HCT116 (cell line): ENCODE measurements at regions not wholly inside any gene's neighbourhood (a gene's known extent, or its start where the extent isn't known, plus 50 kb on each side); places are given as distances from the start of the nearest gene placed in this dataset.

Source experiments
- ATAC-seq: fragments of 200-7000 bp; cut with Tn5 transposase; 2 replicates; pipeline ENCODE4 v1.9.1; 2020; ENCODE audit warnings: mild to moderate bottlenecking, moderate library complexity
- BruUV-seq: library from RNA; stranded (reverse); fragments of 400-500 nt; replicated peaks from 2 replicates; lab custom pipeline; 2021; lab: Mats Ljungman, UMichigan
- CTCF ChIA-PET: fragments of 300-600 bp; sonication (Branson Sonifier 250); formaldehyde crosslinking; loops from one replicate; lab custom pipeline; 2021; ENCODE audit warnings: antibody characterized with exemption; lab: Charles Lee
- POLR2A ChIA-PET: fragments of 300-600, 350-600 bp; sonication (Branson Sonifier 250); formaldehyde crosslinking; loops from one replicate; lab custom pipeline; 2021; ENCODE audit warnings: antibody characterized with exemption; lab: Charles Lee
- RAD21 ChIA-PET, 2 experiments: fragments of 300-600 bp; sonication (Branson Sonifier 250); formaldehyde crosslinking; loops; one replicate each; lab custom pipeline; 2023; ENCODE audit warnings: low total read pairs in 2 of 2; ENCODE audit not compliant: uncharacterized antibody in 2 of 2, unreplicated experiment in 2 of 2, low non-redundant PET in 1 of 2; lab: Charles Lee
- DNase-seq: peaks from one replicate; pipeline ENCODE4 v3.0.0-alpha.2; 2010; ENCODE audit warnings: low read depth, low spot score
- H2AFZ ChIP-seq: fragments of 200-600 bp; shearing (Covaris generic), sonication (generic); 2 replicates; pipeline ENCODE4 v1.6.1; 2017; ENCODE audit warnings: low read depth, mixed run types, mixed read lengths, antibody characterized with exemption, low read length; ENCODE audit not compliant: poor library complexity, severe bottlenecking
- H3K27ac ChIP-seq: 2 replicates; pipeline ENCODE4 v1.5.1; 2012; ENCODE audit warnings: low read depth, low read length
- H3K27me3 ChIP-seq: fragments of 200-600 bp; sonication (generic); 2 replicates; pipeline ENCODE4 v1.6.1; 2016; ENCODE audit warnings: mixed run types, low read length, mixed read lengths; ENCODE audit not compliant: insufficient read depth
- H3K36me3 ChIP-seq, 2 experiments: fragments of 200-500 bp in 1 of 2; fragments of 200-600 bp in 1 of 2; sonication (Bioruptor generic) in 1 of 2; sonication (generic) in 1 of 2; 2 replicates each; pipeline versions ENCODE4 v1.5.1 to v1.6.1; 2014 to 2016; ENCODE audit warnings: low read length in 2 of 2, inconsistent platforms in 1 of 2, mixed read lengths in 1 of 2, mixed run types in 1 of 2; ENCODE audit not compliant: insufficient read depth in 2 of 2, control insufficient read depth in 1 of 2
- H3K4me1 ChIP-seq, 2 experiments: fragments of 200-600 bp in 1 of 2; sonication (generic) in 1 of 2; 2 replicates each; pipeline versions ENCODE4 v1.5.1 to v1.6.1; 2012 to 2017; ENCODE audit warnings: low read length in 2 of 2, inconsistent platforms in 1 of 2, mild to moderate bottlenecking in 1 of 2, mixed read lengths in 1 of 2, mixed run types in 1 of 2, moderate library complexity in 1 of 2; ENCODE audit not compliant: insufficient read depth in 2 of 2, control insufficient read depth in 1 of 2
- H3K4me2 ChIP-seq: fragments of 200-600 bp; sonication (generic); 2 replicates; pipeline ENCODE4 v1.6.1; 2017; ENCODE audit warnings: mixed run types, low read length, mixed read lengths
- H3K4me3 ChIP-seq, 2 experiments: fragments of 200-600 bp in 1 of 2; sonication (generic) in 1 of 2; replicated peaks in 1 of 2; 2 replicates each; pipeline ENCODE4 v1.5.1; 2011 to 2016; ENCODE audit warnings: low read length in 2 of 2, control low read depth in 1 of 2, low read depth in 1 of 2, mild to moderate bottlenecking in 1 of 2, mixed read lengths in 1 of 2, mixed run types in 1 of 2
- H3K79me2 ChIP-seq: fragments of 200-600 bp; sonication (generic); 2 replicates; pipeline ENCODE4 v1.6.1; 2017; ENCODE audit warnings: mild to moderate bottlenecking, mixed run types, low read length, moderate library complexity, mixed read lengths; ENCODE audit not compliant: insufficient read depth
- H3K9ac ChIP-seq: fragments of 200-600 bp; sonication (generic); 2 replicates; pipeline ENCODE4 v1.6.1; 2016; ENCODE audit warnings: low read length, mixed read lengths
- H3K9me2 ChIP-seq: fragments of 200-600 bp; sonication (generic), shearing (Covaris generic); 2 replicates; pipeline ENCODE4 v1.6.1; 2017; ENCODE audit warnings: mixed run types, mild to moderate bottlenecking, moderate library complexity; ENCODE audit not compliant: insufficient read depth
- H3K9me3 ChIP-seq, 2 experiments: fragments of 200-500 bp in 1 of 2; fragments of 200-600 bp in 1 of 2; sonication (Bioruptor generic) in 1 of 2; sonication (generic) in 1 of 2; 2 replicates each; pipeline ENCODE4 v1.6.1; 2014 to 2017; ENCODE audit warnings: low read length in 2 of 2, mixed read lengths in 2 of 2, inconsistent platforms in 1 of 2, low read depth in 1 of 2, mild to moderate bottlenecking in 1 of 2, mixed run types in 1 of 2, moderate library complexity in 1 of 2; ENCODE audit not compliant: control insufficient read depth in 1 of 2, insufficient read depth in 1 of 2
- H4K20me1 ChIP-seq: fragments of 200-600 bp; sonication (generic), shearing (Covaris generic); 2 replicates; pipeline ENCODE4 v1.6.1; 2017; ENCODE audit warnings: mixed run types, mild to moderate bottlenecking, moderate library complexity; ENCODE audit not compliant: insufficient read depth
- CBX3 ChIP-seq: IDR thresholded peaks from 2 replicates; pipeline ENCODE4 v1.6.1; 2012; ENCODE audit warnings: low read depth
- CEBPB ChIP-seq: IDR thresholded peaks from 2 replicates; pipeline ENCODE4 v1.6.1; 2012; ENCODE audit warnings: low read depth
- ELF1 ChIP-seq: IDR thresholded peaks from 2 replicates; pipeline ENCODE4 v1.6.1; 2012; ENCODE audit warnings: low read depth, borderline replicate concordance
- EZH2phosphoT487 ChIP-seq: fragments of 200-600 bp; IDR thresholded peaks from 2 replicates; pipeline ENCODE4 v1.6.1; 2018; ENCODE audit warnings: antibody characterized with exemption, borderline replicate concordance
- FOSL1 ChIP-seq: IDR thresholded peaks from 2 replicates; pipeline ENCODE4 v1.6.1; 2012; ENCODE audit warnings: low read depth
- JUND ChIP-seq: IDR thresholded peaks from 2 replicates; pipeline ENCODE4 v1.6.1; 2012
- MAX ChIP-seq: IDR thresholded peaks from 2 replicates; pipeline ENCODE4 v1.6.1; 2012
- POLR2AphosphoS5 ChIP-seq: IDR thresholded peaks from 2 replicates; pipeline ENCODE4 v1.6.1; 2011; ENCODE audit warnings: mild to moderate bottlenecking, low read depth, low read length, moderate library complexity
- RAD21 ChIP-seq: IDR thresholded peaks from 2 replicates; pipeline ENCODE4 v1.6.1; 2012; ENCODE audit warnings: low read depth, mild to moderate bottlenecking
- SIN3A ChIP-seq: IDR thresholded peaks from 2 replicates; pipeline ENCODE4 v1.6.1; 2012; ENCODE audit warnings: low read depth
- SP1 ChIP-seq: IDR thresholded peaks from 2 replicates; pipeline ENCODE4 v1.6.1; 2012; ENCODE audit warnings: low read depth
- SRF ChIP-seq: IDR thresholded peaks from 2 replicates; pipeline ENCODE4 v1.6.1; 2012; ENCODE audit warnings: low read depth
- TCF7L2 ChIP-seq: IDR thresholded peaks from 2 replicates; pipeline ENCODE4 v1.7.0; 2011; ENCODE audit warnings: borderline replicate concordance, inconsistent platforms; ENCODE audit not compliant: insufficient read depth, insufficient read length; ENCODE audit errors: extremely low read depth
- YY1 ChIP-seq: IDR thresholded peaks from 2 replicates; pipeline ENCODE4 v1.6.1; 2011; ENCODE audit warnings: low read length, low read depth, moderate library complexity, mild to moderate bottlenecking; ENCODE audit not compliant: insufficient replicate concordance; ENCODE audit errors: extremely low read depth
- ZBTB33 ChIP-seq: IDR thresholded peaks from 2 replicates; pipeline ENCODE4 v1.6.1; 2011; ENCODE audit warnings: mild to moderate bottlenecking, low read length, moderate library complexity; ENCODE audit not compliant: insufficient replicate concordance; ENCODE audit errors: extremely low read depth
- ZFX ChIP-seq: fragments of 450-650 bp; IDR thresholded peaks from 2 replicates; pipeline ENCODE4 v1.6.1; 2017
- ZNF274 ChIP-seq: fragments of 200-500 bp; sonication (Bioruptor generic); IDR thresholded peaks from 2 replicates; pipeline ENCODE4 v1.6.1; 2014; ENCODE audit warnings: mild to moderate bottlenecking, low read depth, low read length, inconsistent platforms
- intact Hi-C: fragments of 100-400 bp; cut with micrococcal nuclease; formaldehyde crosslinking; loops from 2 replicates; pipeline ENCODE4 v1.10.0; 2022

GRCh38 chr20:21902391-21902790 lies 196.9 kb downstream of the PAX1 start (continued):
- TF ChIP-seq MAX, result no peak

GRCh38 chr20:21901470-21902275 lies 196.2 kb downstream of the PAX1 start:
- Histone ChIP-seq H3K4me1 (no peaks in the 10 kb centered on the region), H3K9ac (no peak overlapping the region), H3K4me3 (no peak overlapping the region), H4K20me1 (no peaks in the 10 kb centered on the region)
- CTCF ChIA-PET, result no interaction called here
- no peak for TF ChIP-seq TCF7L2
- no peak for TF ChIP-seq CEBPB
- TF ChIP-seq ELF1, result no peak
- no peak for TF ChIP-seq YY1
- no peak for TF ChIP-seq JUND
- no peak for TF ChIP-seq SIN3A
- no peak for TF ChIP-seq ZNF274
- TF ChIP-seq, all 23 proteins: peak for 0
- Histone ChIP-seq H3K27me3 (no peaks in the 10 kb centered on the region), H3K9me2 (no peaks in the 10 kb centered on the region), H3K4me2 (no peak overlapping the region), H3K79me2 (no peaks in the 10 kb centered on the region), H2AFZ (no peak overlapping the region), H3K27ac (no peak overlapping the region), H3K9me3 (peaks cover 0 to 6% of the 10 kb centered on the region in 2 experiments; a peak in 2 of 4 replicates), H3K36me3 (no peaks in the 10 kb centered on the region)
- BruUV-seq, result no TSS peak
- intact Hi-C loops, result no loop called here
- RAD21 ChIA-PET, result no interaction called here
- DNase-seq, result no peak
- POLR2A ChIA-PET, result no interaction called here
- no peak for ATAC-seq

- ChIA-PET POLR2A (no interaction called here), RAD21 (no interaction called here), CTCF (no interaction called here)
- Histone ChIP-seq H3K4me2 (no peak overlapping the region), H3K36me3 (no peaks in the 10 kb centered on the region), H3K27ac (no peak overlapping the region), H3K4me3 (no peak overlapping the region), H2AFZ (no peak overlapping the region), H4K20me1 (no peaks in the 10 kb centered on the region), H3K4me1 (no peaks in the 10 kb centered on the region), H3K9ac (no peak overlapping the region), H3K27me3 (no peaks in the 10 kb centered on the region), H3K9me3 (peaks cover 3 to 5% of the 10 kb centered on the region in 2 experiments; a peak in 2 of 4 replicates), H3K9me2 (no peaks in the 10 kb centered on the region), H3K79me2 (no peaks in the 10 kb centered on the region)
- ATAC-seq (no peak), DNase-seq (no peak)
- intact Hi-C loops, result no loop called here
- no TSS peak for BruUV-seq
- TF ChIP-seq JUND (no peak), SIN3A (no peak), EZH2phosphoT487 (no peak), FOSL1 (no peak), ELF1 (no peak), CBX3 (no peak), ZBTB33 (no peak), CEBPB (no peak), RAD21 (no peak), ZNF274 (no peak), SRF (no peak), POLR2AphosphoS5 (no peak), TCF7L2 (no peak), ZFX (no peak), MAX (no peak), SP1 (no peak)
Observed at GRCh38 chr20:21900431-21900830, 195.0 kb downstream of the PAX1 start.
